HG03064 (cell line): ENCODE measurements at regions not wholly inside any gene's neighbourhood (a gene's known extent, or its start where the extent isn't known, plus 50 kb on each side); places are given as distances from the start of the nearest gene placed in this dataset.

Source experiments
- ATAC-seq: cut with Tn5 transposase; IDR thresholded peaks from one replicate; pipeline ENCODE4 v1.9.1; 2021; ENCODE audit warnings: low read depth; ENCODE audit not compliant: unreplicated experiment

DNA sequence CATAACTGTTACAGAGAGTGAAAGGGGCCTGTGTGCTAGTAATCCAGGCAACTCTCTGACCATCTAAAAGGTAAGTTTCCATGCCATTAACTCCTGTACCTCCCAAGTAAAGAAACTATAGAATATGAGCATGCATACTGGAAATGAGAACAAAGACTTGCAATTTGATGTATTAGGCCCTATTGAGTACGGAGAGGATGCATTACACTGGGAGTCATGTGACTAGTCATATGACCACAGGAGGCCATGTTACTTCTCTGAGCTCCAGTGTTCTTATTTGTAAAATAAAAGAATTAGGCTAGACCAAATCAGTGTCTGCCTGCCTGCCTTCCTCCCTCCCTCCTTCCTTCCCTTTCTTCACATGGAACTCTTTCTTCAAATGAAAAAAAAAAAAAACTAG lies 440.1 kb upstream of the CCDC196 start:
- no peak for ATAC-seq

DNA sequence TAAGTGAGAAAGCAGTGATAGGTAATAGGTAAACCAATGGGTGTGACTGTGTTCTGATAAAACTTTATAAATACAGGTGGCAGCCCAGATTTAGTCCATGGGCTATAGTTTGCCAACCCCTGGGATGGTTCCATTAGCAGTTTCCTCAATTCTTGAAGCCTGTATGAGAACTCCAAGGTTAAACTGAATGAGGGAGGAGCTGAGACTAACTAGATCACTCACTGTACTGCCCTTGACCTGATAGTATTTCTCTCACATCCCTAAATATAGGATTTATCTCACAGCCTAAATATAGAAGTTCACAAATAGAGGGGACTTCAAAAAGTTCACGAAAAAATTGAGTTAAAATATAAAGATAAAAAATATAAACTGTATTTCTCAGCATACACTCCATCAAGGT lies 439.6 kb upstream of the CCDC196 start:
- no peak for ATAC-seq

DNA sequence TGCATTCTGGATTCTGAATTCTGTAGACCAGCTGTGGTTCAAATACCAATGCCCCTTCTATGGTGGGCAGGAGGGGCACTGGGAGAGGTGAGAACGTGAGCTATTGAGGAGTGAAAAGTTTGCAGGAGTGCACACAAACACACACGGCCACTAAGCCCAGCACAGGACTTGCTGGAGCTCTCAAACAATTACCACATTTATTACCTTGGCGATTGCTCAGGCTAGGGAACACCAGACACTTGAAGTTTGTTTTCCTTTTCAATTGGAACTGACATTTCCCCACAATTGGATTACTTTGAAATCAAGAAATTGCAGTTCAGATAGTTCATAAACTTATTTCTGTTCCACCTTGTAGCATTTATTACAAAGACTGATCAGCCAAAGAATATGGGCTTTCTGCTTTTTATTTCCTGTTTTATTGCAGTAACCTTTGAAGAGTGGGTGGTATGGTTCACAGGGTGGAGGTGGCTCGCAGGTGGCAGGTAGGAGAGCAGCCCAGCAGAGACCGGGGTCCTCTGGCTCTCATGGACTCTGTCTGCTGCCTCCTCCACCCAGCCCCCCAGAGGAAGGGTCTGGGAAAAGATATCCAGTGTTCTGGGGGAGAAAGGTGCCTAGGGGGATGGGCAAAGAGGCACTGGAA lies 429.8 kb upstream of the CCDC196 start:
- no peak for ATAC-seq

DNA sequence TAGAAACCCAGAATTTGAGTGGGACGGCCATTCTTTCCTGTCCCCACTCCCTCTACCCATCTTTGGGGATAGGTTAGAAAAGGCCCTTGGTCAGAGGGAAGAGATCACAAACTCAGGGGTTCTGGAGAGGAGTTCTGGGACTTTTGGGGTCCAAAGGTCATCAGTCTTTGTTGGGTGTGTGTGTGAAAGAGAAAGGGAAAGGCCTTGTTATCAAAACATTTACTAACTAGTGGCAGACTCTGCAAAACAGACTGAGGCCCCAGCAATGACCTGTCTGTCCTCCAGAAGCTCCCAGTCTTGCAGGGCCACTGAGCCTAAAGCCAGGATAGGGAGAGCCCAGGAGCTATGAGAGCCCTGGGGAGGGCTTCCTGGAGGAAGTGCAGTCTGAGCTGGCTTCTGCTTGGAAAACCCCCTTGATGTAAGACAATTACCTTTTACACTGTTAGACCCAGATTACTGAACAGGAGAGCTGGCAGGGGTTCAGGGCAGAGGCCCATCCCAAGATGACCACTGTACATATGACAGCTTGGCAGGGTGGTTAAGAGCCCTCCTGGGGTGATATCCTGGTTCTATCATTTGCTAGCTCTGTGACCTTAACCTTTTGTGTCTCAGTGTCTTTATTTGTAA lies 429.1 kb upstream of the CCDC196 start:
- no peak for ATAC-seq

DNA sequence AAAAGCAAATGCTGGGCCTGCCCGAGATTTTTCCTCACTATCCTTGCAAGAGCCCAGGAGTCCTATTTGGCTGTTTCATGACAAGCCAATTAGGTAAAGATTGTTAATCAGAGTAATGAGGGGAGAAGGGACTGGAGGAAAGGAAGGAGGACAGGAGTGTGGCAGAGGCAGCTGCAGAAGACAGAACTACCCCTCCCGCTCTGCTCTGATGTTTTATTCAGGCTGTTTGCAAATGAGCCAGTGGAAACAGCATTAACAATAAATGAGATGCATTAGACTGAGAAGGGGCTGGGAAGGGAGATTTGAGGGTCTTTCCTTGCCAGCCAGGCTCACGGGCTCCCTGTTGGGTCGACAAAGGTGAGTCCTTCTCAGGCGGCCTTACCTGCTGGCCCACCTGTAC lies 421.0 kb upstream of the CCDC196 start:
- ATAC-seq: no peak

DNA sequence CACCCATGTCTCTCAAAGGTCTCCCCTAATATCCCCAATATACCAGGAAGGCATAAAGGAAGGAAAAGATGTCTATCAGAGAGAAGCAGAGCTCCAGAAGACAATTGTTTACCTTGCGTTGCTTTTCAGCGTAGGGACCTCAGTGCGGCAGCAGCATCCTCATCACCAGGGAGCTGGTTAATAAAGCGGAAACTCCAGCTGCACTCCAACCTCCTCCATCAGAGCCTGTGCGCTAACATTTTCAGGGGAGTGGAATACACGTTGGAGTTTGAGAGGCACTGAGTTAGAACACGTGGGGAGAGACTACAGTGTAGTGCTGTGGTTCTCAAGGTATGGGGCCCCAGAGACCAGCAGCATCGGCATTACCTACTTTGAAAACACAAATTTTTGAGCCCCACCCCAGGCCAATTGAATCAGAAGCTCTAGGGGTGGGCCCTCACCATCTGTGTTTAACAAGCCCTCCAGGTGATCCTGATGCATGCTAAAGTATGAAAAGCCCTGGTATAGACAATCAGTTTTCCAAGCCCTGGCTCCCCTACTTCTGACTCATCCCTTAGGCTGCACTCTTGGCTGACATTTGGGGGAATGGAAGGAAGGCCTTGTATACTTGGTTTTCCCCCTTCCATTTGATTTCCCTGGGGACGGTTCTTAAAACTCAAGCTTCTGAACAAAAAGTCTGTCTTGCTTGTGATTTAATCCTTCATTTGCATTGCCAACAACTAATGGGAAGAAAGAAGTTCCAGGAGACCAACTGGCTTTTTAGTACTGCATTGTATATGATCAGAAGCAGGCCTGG lies 419.0 kb upstream of the CCDC196 start:
- no peak for ATAC-seq

DNA sequence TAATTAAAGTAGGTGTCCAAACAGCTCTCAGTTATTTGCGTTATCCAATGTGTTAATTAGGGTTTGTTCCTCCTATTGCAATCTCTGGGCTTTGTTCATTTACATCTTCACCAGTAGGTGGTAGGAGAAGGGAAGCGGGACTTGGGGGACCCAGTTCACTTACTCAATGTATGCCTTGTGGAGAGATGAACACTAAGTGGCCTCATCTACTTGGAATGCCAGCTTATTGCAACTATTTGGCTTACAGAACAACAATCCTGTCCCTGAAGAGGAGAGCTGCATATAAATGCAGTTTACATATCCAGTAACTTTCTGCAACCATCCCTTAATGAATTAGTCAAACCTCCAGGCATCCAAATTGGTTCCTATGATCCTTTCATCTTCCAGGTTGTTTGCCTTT lies 417.1 kb upstream of the CCDC196 start:
- ATAC-seq: no peak

DNA sequence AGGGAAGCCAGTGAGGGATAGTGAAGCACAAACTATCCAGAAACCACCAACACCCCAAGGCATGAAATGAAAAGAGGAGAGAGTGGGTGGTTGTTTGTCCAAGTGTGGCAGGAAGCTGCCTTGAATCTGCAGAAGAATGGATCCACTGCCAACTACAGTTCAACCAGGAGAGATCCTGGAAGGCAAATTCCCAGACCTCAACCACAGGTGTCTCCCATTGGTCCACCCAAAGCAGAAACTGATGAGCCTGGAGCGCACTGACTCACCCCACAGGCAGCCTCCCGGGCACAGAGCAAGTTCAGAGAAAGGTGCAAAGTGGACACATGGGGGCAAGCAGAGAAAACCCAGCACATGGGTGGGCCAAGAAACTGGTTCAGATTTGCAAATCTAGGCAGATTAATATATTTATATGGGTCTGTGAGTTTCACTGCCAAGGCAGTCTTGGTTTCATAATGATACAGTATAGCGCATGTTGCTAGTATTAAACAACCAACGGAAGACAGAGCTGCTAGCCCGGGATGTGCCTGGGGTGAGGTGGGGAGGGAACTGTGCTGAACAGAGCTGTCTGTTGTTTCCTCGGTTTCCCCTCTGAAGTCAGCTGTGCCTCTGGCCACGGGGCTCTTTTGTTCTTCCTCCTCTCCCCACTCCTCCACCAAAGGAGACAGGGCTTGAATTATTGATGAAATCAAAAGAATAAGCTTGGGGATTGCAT lies 416.2 kb upstream of the CCDC196 start:
- no peak for ATAC-seq

DNA sequence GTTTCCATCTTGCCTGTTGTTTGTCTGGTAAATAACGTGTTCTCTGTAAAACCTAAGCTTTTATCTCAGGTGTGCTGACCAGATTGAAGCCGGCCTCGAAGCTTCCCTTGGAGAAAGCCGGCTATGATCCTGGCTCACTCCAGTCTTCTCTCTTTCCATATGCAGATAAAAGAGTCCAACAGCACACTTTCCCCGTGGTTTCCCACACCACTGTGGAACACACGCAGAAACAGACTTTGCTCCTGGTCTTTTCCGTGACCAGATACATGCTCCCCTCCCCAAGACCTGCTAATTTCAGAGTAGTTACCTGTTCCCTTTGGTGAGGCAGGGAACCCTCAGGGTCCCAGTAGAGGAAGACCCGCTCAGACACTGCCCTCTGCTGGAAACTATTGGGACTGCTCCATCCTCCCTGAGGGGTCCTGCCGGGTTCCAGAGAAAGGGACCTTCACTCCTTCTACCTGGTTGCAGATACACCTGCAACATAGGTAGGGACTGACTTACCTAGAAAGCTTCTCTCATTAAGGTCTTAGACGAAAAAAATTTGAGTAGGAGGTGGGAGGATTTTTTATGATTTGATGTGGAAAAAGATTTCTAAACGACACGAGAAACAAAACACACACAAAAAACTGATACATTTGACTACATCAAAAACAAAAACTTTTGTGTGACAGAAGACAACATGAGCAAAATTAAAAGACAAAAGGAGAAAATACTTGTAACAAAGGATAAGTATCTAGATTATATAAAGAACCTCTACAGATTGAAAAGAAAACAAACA lies 415.4 kb upstream of the CCDC196 start:
- ATAC-seq: no peak

DNA sequence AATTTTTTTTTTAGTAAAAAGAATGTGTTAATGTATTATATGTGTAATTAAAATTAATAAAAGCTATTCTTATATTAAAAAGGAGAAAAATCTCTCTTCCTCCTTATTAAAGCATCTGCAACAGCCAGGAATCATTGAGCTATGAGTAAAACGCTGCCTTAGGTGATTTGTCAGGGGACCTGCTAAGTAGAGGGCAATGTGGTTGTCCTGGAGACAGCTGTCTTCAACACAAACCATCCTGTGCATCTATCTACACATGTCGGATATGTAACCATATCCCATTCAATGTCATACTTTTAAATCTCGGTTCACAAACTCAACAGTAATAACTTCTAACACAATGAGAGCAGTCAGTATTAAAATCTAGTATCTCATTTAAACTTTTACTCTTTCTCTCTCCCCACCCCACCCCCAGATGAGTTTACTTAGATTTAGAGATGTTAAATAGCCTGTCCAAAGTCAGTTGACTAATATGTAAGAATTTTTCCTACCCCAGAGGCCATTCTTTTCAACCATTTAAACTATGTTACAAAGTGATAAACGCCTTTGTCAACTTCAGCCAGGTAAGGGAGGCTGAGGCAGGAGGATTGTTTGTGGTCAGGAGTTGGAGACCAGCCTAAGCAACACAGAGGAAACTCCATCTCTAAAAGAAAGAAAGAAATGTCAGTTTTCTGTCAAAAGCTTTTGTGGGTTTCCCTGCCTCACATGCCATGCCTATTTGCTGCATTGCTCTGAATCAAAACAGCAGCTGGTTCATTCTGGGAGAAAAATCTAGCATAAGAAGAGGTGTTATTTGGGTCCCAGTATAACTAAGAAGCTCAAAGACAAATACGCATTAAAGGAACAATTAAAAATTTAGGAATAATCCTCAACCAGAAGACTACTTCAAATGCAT lies 413.7 kb upstream of the CCDC196 start:
- ATAC-seq: no peak

DNA sequence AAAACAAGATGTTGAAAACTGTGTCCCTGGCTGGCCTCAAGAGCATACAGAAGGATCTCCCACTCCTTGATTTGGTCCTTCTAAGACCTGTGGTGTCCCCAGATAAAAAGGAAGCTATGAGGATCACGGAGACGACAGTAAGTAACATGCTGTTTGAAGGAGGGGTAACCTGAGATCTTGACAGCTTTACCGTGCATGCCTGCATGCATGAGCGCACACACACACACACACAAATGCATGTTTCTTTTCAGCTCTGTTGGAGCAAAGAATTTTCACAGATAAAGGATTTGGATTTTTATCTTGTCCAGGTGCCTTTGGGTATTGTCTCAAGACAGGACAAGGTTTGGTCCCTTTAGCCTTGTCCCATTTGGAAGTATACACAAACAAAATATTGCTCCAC lies 411.6 kb upstream of the CCDC196 start:
- no peak for ATAC-seq

DNA sequence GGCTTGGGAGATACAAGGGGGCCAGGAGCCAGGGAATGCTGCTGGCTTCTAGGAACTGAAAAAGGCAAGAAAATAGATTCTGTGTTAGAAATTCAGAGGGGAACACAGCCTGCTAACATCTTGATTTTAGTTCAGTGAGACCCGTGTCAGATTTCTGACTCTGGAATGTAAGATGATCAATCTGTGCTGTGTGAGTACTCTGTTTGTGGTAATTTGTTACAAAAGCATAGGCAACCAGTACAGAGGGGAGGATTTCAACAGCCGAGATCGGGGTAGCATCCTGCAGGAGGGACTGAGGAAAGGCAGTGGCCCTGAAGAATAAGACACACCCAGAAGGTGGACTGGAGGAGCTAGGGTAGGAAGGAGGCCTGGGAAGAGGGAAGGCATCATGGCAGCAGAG lies 410.0 kb upstream of the CCDC196 start:
- ATAC-seq: no peak

DNA sequence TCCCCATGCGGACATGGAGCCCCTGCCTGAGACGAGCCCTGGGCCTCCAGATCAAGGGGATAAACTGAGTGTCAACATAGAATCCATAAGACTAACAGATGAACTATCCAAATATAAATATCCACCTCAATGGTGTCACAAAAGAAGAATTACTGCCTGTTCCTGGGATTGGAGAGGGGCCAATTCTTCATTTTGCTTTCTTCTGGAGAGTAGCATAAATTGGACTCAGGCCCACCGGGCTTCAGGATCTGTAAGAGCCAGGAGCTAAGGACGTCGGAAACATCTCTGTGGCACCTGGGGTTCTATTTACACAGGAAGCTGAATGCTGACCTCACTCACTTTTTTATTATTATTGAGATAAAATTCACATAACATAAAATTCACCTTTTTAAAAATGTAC lies 408.2 kb upstream of the CCDC196 start:
- ATAC-seq: no peak

DNA sequence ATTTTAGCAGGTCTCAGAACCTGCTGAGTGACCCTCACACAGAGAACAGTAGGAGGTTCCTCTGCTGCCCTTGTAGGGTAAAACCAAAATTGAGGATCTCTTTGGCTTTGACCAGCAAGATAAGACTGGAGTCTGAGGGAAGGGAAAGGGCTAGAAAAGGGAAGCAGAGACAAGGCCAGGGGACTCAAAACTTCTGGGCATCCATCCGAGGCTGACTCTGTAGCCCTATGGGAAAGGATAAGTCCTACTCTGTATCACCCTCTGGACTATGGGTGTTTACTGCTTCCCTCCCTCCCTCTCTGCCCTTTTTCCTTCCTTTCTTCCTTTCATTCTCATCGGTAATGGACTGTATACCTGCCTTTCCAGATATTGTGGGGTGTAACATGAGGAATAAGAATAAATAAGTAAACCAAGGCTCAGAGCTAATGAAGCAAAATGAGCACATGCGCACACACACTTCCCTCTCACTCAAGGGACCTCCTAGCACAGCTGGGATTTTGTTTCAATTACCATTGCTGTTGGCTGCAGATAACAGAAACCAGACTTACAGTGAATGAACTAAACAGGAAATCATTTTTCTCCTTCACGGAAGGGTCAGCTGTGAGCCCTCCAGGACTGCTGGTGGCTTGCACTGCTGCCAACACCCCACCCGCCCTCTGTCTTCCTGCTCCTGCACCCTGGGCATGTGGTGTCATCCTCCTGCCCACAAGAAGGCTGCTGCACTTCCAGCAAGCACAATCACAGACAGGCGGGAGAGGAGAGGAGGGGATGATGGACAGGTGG lies 404.4 kb upstream of the CCDC196 start:
- ATAC-seq: no peak

DNA sequence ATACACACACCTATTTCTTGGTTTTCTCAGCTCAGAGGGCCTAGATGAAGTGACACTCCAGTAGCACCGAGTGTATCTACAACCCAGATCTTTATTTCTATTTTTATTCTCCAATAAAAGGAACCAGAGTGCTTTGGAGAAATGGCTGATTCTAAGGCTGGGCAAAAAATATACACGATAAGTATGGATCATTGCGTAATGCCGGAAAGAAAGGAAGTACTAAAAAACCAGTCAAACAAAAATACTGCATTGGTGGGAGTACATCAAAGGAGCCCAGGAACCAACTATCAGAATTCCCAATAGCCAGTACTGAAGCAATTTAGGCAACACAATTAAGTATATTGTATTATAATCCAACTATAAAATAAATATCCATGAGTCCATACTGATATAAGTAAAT lies 400.9 kb upstream of the CCDC196 start:
- no peak for ATAC-seq

DNA sequence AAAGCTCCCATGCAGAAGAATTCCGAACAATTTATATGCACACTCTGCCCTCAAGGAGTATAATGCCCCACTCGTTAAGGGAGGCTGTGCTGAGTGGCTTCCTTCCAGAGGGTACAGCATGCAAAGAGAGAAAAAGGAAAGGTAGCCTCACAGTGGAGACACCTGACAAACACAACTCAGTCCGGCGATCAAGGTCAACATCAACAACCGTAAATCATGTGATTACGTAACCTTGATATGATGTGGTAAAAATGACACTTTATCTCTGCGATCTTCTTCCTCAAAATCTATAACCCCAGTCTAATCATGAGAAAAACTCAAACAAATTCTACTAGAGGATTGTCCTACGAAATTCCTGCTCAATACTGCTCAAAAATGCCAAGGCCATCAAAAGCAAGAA lies 400.5 kb upstream of the CCDC196 start:
- no peak for ATAC-seq

DNA sequence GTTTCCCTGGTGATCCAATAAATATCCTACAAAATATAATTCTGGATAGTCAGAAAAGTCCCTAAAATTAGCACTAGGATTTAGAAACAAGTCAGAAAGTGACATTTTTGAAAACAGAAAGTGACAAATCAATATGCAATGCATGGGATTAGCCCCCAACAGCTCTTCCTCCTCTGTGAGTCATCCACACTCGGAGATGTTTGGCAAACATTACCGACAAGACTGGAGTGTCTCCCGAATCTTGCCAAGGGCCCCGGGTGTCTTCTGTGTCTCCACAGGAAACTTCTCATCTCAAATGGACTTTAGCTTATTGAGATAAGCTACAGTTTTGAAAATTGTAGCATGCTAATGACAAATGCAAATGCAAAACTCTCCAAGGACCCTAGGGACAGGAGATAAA lies 398.9 kb upstream of the CCDC196 start:
- ATAC-seq: no peak

DNA sequence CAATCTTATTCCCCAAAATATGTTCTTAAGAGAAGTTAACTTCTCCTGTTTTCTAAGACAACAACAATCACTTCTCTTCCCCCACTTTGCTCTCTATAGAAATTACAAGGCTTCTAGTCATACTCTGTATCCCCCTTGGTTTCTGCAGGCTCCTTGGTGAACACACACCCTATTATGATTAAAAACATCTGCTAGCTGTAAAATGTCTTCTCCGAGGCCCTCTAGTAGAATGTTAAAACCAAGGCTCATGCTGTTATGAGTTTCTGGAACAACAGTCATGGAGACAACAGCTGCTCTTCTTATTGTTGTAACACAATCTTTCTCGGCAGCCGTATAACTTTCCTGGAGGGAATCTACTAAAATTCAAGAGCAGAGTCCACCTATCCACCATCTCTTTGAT lies 397.5 kb upstream of the CCDC196 start:
- ATAC-seq: no peak

DNA sequence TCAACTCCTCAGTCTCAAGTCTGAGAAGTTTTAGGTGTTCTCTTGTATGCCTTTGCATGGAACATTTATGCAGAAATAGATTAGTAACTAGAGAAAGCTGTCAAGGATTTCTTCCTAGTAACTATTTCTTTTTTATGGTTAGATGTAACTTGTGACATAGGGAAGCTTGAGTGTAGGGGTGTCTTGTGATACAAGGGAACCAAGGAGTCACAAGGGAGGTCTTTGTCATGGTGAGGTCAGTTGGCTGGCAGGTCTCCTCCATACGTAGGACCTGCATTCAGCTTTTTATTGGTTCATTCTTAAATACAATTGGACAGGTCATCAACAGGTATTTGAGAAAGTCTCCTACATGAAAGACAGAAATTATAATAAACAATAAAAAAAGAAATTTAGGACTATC lies 394.0 kb upstream of the CCDC196 start:
- no peak for ATAC-seq
